Esophagus muscularis mucosa (tissue), 4 donors: ENCODE measurements at regions not wholly inside any gene's neighbourhood (a gene's known extent, or its start where the extent isn't known, plus 50 kb on each side); places are given as distances from the start of the nearest gene placed in this dataset.

Experiments
- DNase-seq: peaks from one replicate; pipeline ENCODE4 v3.0.0-alpha.2; 2017; ENCODE audit errors: extremely low spot score
- H3K27ac ChIP-seq, 4 donors: fragments of 200-600 bp; sonication (generic); replicated peaks in 1 of 4; 1 replicate in 3 of 4; 2 replicates in 1 of 4; pipeline ENCODE4 v1.5.1; 2016 to 2019; ENCODE audit warnings: mild to moderate bottlenecking in 1 of 4
- H3K27me3 ChIP-seq, 4 donors: fragments of 200-600 bp; sonication (generic); one replicate each; pipeline versions ENCODE4 v1.5.1 to v1.6.0; 2016 to 2019
- H3K36me3 ChIP-seq, 4 donors: fragments of 200-600 bp; sonication (generic); one replicate each; pipeline ENCODE4 v1.5.1; 2016 to 2019
- H3K4me1 ChIP-seq, 4 donors: fragments of 200-600 bp; sonication (generic); one replicate each; pipeline ENCODE4 v1.5.1; 2016 to 2019
- H3K4me3 ChIP-seq, 4 donors: fragments of 200-600 bp; sonication (generic); 1 replicate in 2 of 4; 2 replicates in 2 of 4; pipeline ENCODE4 v1.5.1; 2016 to 2019; ENCODE audit warnings: mild to moderate bottlenecking in 4 of 4, moderate library complexity in 1 of 4
- H3K9me3 ChIP-seq, 4 donors: fragments of 200-600 bp; sonication (generic); 1 replicate in 3 of 4; 2 replicates in 1 of 4; pipeline ENCODE4 v1.5.1; 2016 to 2019
- CTCF ChIP-seq, 3 experiments: fragments of 200-600 bp in 2 of 3; fragments of 450-650 bp in 1 of 3; sonication (generic) in 2 of 3; IDR thresholded peaks; one replicate each; pipeline ENCODE4 v1.5.1; 2017 to 2019; ENCODE audit warnings: antibody characterized with exemption in 3 of 3, mild to moderate bottlenecking in 2 of 3, moderate library complexity in 1 of 3
- EP300 ChIP-seq: sonication (generic); formaldehyde crosslinking; IDR thresholded peaks from one replicate; pipeline ENCODE4 v1.6.1; 2017; ENCODE audit warnings: antibody characterized with exemption
- POLR2A ChIP-seq: fragments of 450-650 bp; IDR thresholded peaks from one replicate; pipeline ENCODE4 v1.6.1; 2017; ENCODE audit warnings: antibody characterized with exemption, moderate library complexity, mild to moderate bottlenecking, low read depth
- POLR2AphosphoS5 ChIP-seq, 2 donors: sonication (generic); formaldehyde crosslinking; IDR thresholded peaks; one replicate each; pipeline ENCODE4 v1.6.1; 2017; ENCODE audit warnings: antibody characterized with exemption in 2 of 2
- WGBS: methylation state at CpG from one replicate; pipeline ENCODE4 v1.1.5; 2018; 5-methylcytosine and 5-hydroxymethylcytosine counted together
- intact Hi-C: fragments of 100-400 bp; cut with DNase I; formaldehyde crosslinking; loops from one replicate; pipeline ENCODE4 v1.15.1; 2023

- WGBS: 51% methylated on average over 9 of the region's 9 CpGs
- no peaks in the 10 kb centered on the region for H3K4me1 ChIP-seq
- no peaks in the 10 kb centered on the region for H3K36me3 ChIP-seq
- H3K27ac ChIP-seq: no peak overlapping the region
- no peaks in the 10 kb centered on the region for H3K9me3 ChIP-seq
- intact Hi-C loops: no loop called here
- no peak overlapping the region for H3K4me3 ChIP-seq
- H3K27me3 ChIP-seq: peaks cover 0 to 53% (median 0%) of the 10 kb centered on the region in 4 donors
- TF ChIP-seq POLR2AphosphoS5 (IDR thresholded peaks at IDR 0.05) (no peak), CTCF (IDR thresholded peaks at IDR 0.05) (no peak), POLR2A (no peak), EP300 (no peak)
- DNase-seq: no peak
These were observed 761.1 kb downstream of the BRD1 start for GRCh38 chr22:49066619-49067018.

- Histone ChIP-seq H3K9me3 (no peaks in the 10 kb centered on the region), H3K36me3 (no peaks in the 10 kb centered on the region), H3K4me3 (no peak overlapping the region), H3K4me1 (no peaks in the 10 kb centered on the region), H3K27ac (no peak overlapping the region), H3K27me3 (peaks cover 0 to 54% (median 0%) of the 10 kb centered on the region in 4 donors)
- TF ChIP-seq POLR2AphosphoS5 (IDR thresholded peaks at IDR 0.05) (no peak), EP300 (no peak), CTCF (IDR thresholded peaks at IDR 0.05) (no peak), POLR2A (no peak)
- intact Hi-C loops: no loop called here
- DNase-seq: no peak
- 72% methylated on average over 7 of the region's 7 CpGs for WGBS
These were observed 762.8 kb downstream of the BRD1 start for GRCh38 chr22:49064836-49065235.

GRCh38 chr22:49063545-49063890, 764.2 kb downstream of the BRD1 start:
- no peaks in the 10 kb centered on the region for H3K4me1 ChIP-seq
- no peaks in the 10 kb centered on the region for H3K9me3 ChIP-seq
- H3K27me3 ChIP-seq: peaks cover 0 to 61% (median 0%) of the 10 kb centered on the region in 4 donors
- TF ChIP-seq POLR2A (no peak), EP300 (no peak), POLR2AphosphoS5 (IDR thresholded peaks at IDR 0.05) (no peak), CTCF (IDR thresholded peaks at IDR 0.05) (no peak)
- H3K36me3 ChIP-seq: no peaks in the 10 kb centered on the region
- H3K27ac ChIP-seq: no peak overlapping the region
- DNase-seq: no peak
- no peak overlapping the region for H3K4me3 ChIP-seq
- intact Hi-C loops: no loop called here
- WGBS: 67% methylated on average over 4 of the region's 4 CpGs

- no peak for DNase-seq
- TF ChIP-seq POLR2AphosphoS5 (IDR thresholded peaks at IDR 0.05) (no peak), CTCF (IDR thresholded peaks at IDR 0.05) (no peak), EP300 (no peak), POLR2A (no peak)
- H3K4me3 ChIP-seq: no peak overlapping the region
These were observed 764.7 kb downstream of the BRD1 start for GRCh38 chr22:49062802-49063544.

More at GRCh38 chr22:49062802-49063544, 764.7 kb downstream of the BRD1 start:
- no peaks in the 10 kb centered on the region for H3K9me3 ChIP-seq
- no peaks in the 10 kb centered on the region for H3K4me1 ChIP-seq
- intact Hi-C loops: no loop called here
- WGBS: 51% methylated on average over 11 of the region's 12 CpGs
- H3K36me3 ChIP-seq: no peaks in the 10 kb centered on the region
- peaks cover 0 to 63% (median 0%) of the 10 kb centered on the region in 4 donors for H3K27me3 ChIP-seq
- no peak overlapping the region for H3K27ac ChIP-seq
